ENCODE measurements at regions not wholly inside any gene's neighbourhood (a gene's known extent, or its start where the extent isn't known, plus 50 kb on each side); places are given as distances from the start of the nearest gene placed in this dataset.

DNA sequence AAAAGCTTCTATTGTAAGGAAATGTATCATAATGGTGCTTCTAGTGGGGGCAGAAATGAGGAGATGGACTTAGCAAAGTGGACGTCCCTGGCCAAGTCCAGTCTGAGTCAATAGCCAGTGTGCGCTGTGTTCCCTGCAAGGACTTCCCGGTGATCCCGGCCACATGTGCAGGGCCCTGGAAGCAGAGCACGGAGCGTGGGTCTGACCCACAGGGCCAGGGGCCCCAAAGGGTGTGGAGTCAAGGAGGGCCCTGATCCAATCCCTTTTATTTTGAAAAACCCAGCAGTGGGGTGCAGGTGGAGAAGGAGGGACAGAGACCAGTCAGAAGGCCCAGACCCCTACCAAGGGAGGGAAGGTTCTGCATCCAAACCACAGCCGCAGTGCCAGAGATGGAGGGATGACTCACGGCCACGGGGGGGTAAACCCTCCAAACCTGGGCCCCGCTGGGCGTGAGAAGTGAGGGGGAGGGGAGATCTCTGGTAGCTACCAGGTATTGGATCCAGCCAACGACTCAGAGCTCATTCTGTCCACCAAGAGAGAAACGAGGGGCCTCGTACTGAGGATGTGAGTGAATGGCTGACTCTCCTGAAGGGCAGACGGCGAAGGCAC lies 57.2 kb upstream of the VIPR2 start:
- 88 to 93% (median 90%) methylated on average over 16 of the region's 16 CpGs for WGBS, 3 donors
- H3K27me3 ChIP-seq, result no peaks in the 10 kb centered on the region
- no peak for DNase-seq
- no peak overlapping the region for H3K27ac ChIP-seq
- no peak overlapping the region for H3K4me3 ChIP-seq
- intact Hi-C loops (cut with DNase I), result no loop called here
- no peaks in the 10 kb centered on the region for H3K9me3 ChIP-seq
- TF ChIP-seq, protein P1, sequence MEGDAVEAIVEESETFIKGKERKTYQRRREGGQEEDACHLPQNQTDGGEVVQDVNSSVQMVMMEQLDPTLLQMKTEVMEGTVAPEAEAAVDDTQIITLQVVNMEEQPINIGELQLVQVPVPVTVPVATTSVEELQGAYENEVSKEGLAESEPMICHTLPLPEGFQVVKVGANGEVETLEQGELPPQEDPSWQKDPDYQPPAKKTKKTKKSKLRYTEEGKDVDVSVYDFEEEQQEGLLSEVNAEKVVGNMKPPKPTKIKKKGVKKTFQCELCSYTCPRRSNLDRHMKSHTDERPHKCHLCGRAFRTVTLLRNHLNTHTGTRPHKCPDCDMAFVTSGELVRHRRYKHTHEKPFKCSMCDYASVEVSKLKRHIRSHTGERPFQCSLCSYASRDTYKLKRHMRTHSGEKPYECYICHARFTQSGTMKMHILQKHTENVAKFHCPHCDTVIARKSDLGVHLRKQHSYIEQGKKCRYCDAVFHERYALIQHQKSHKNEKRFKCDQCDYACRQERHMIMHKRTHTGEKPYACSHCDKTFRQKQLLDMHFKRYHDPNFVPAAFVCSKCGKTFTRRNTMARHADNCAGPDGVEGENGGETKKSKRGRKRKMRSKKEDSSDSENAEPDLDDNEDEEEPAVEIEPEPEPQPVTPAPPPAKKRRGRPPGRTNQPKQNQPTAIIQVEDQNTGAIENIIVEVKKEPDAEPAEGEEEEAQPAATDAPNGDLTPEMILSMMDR (IDR thresholded peaks at IDR 0.05), result no peak
- TF ChIP-seq POLR2A (IDR thresholded peaks at IDR 0.05), result no peak
- no peak for TF ChIP-seq EP300 (IDR thresholded peaks at IDR 0.05)
- no peaks in the 10 kb centered on the region for H3K4me1 ChIP-seq (ENCODE audit: insufficient read depth)
- no peaks in the 10 kb centered on the region for H3K36me3 ChIP-seq

DNA sequence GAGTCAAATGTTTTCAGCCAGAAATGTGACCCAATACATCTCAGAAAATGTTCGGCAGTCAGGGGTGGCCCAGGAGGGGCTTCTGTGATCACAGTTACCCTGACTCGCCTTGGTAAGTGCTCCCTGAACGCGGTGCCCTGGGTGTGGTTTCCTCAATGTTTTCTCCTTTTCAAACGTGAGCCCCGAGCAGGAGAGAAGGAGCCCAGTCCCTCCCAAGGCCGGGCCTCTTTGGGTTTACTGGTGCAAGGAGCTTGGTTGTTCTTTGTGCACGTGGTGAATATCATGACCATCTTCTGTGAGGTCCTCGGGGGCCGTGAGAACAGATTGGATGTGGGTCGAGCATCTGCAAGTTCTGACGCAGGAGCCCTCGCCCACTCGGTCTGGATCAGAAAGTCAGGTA lies 55.8 kb upstream of the VIPR2 start:
- Histone ChIP-seq H3K27me3 (no peaks in the 10 kb centered on the region), H3K9me3 (no peaks in the 10 kb centered on the region), H3K4me1 (ENCODE audit: insufficient read depth) (peaks cover 3% of the 10 kb centered on the region), H3K27ac (no peak overlapping the region), H3K36me3 (no peaks in the 10 kb centered on the region), H3K4me3 (no peak overlapping the region)
- WGBS, 3 donors, result 84 to 87% (median 85%) methylated on average over 14 of the region's 14 CpGs
- DNase-seq, result no peak
- intact Hi-C loops (cut with DNase I), result no loop called here
- TF ChIP-seq, protein P1 (IDR thresholded peaks at IDR 0.05), result no peak
- no peak for TF ChIP-seq POLR2A (IDR thresholded peaks at IDR 0.05)
- no peak for TF ChIP-seq EP300 (IDR thresholded peaks at IDR 0.05)

DNA sequence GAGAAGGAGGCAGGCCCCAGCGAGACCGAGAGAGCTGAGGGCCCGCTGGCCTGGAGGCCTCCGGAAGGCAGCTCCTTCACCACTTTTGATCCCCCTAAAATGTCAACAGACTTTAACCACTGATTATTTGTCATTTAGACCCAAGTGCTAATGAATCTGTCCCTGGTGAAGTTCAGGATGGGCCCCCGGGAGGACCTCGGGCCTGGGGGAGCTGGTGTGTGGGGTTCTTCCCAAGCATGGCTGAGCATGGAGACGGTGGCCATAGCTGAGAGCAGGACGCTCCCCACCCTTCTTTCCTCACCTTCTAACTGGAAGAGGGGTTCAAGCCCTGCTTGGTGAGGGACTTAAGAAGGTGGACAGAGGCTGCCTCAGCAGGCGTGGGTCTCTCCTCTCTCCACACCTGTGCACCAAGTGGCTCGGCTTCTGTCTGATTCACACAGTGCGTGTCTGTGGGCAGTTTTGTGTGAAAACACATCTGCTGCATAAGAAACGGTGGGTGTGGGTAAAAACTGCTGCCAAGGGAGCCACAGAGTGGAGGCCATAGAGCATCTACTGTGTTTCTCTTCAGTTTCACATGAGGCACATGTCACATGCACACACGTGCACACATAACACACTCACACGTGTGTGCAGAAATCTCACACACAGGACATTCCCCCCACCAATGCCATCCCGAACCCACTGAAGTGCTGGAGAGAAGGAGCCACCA lies 53.5 kb upstream of the VIPR2 start:
- Histone ChIP-seq H3K27ac (peak overlapping the region in 1 of 2 donors; percentile 21), H3K4me1 (ENCODE audit: insufficient read depth) (peaks cover 8% of the 10 kb centered on the region), H3K36me3 (no peaks in the 10 kb centered on the region), H3K27me3 (no peaks in the 10 kb centered on the region), H3K9me3 (no peaks in the 10 kb centered on the region), H3K4me3 (no peak overlapping the region)
- intact Hi-C loops (cut with DNase I), result no loop called here
- TF ChIP-seq EP300 (IDR thresholded peaks at IDR 0.05), result no peak
- TF ChIP-seq POLR2A (IDR thresholded peaks at IDR 0.05), result no peak
- TF ChIP-seq, protein P1 (IDR thresholded peaks at IDR 0.05), result no peak
- no peak for DNase-seq
- WGBS, 3 donors, result 93 to 94% (median 94%) methylated on average over 15 of the region's 15 CpGs

DNA sequence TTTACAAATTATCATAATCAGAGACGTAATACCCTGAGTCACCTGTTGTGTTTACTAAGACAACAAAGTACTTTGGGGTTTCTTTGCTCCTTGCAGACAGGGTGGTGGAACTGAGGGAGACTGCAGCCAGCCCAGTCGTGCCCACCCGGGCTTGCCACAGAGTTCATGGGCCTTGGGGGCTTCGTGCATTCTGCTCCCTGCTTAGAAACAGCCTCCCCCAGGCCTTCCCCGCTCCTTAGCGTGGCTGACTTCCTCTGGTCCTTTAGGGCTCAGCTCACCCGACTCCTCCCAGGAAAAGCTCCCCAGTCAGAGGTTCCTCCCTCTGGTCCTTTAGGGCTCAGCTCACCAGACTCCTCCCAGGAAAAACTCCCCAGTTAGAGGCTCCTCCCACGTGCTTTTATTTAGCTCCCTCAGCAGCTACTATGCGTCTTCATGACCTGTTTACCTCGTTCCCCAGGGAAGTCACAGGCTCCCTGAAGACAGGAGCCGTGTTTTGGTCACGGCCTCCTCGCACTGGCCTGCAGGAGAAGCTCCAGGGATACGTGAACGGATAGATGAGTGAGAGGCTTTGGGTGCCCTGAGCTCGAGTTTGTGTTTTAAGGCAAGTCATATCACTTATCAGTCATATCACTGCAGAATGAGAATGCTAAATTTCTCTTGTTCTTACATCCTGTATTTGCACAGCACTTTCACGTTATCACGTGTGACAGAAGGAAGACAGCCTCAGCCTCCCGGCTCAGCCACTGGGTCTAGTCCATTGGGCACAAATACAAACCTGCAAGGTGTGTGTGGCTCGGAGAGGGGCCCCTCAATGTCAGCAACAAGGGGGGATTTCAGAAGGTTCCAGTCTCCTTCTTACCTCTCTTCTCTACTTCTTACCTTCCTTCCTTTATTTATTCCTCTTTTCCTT lies 52.7 kb upstream of the VIPR2 start:
- intact Hi-C loops (cut with DNase I), result no loop called here
- Histone ChIP-seq H3K4me3 (no peak overlapping the region), H3K27ac (peak overlapping the region in 1 of 2 donors; percentile 21), H3K9me3 (no peaks in the 10 kb centered on the region), H3K27me3 (no peaks in the 10 kb centered on the region), H3K4me1 (ENCODE audit: insufficient read depth) (peaks cover 12% of the 10 kb centered on the region), H3K36me3 (no peaks in the 10 kb centered on the region)
- DNase-seq, result no peak
- TF ChIP-seq EP300 (IDR thresholded peaks at IDR 0.05), result no peak
- TF ChIP-seq, protein P1 (IDR thresholded peaks at IDR 0.05), result no peak
- no peak for TF ChIP-seq POLR2A (IDR thresholded peaks at IDR 0.05)
- WGBS, 3 donors, result 48 to 57% (median 54%) methylated on average over 20 of the region's 20 CpGs

Measured in ovary (tissue), 7 donors.